GM18951 (cell line): ENCODE measurements at regions not wholly inside any gene's neighbourhood (a gene's known extent, or its start where the extent isn't known, plus 50 kb on each side); places are given as distances from the start of the nearest gene placed in this dataset.

ENCODE experiments used
- POLR2A ChIP-seq: IDR thresholded peaks from 4 replicates; pipeline ENCODE4 v1.6.1; 2011; ENCODE audit warnings: mild to moderate bottlenecking; ENCODE audit not compliant: insufficient read length, insufficient read depth; ENCODE audit errors: extremely low read depth
- in situ Hi-C: fragments of 300-500 bp; cut with MboI; formaldehyde crosslinking; loops from one replicate; pipeline ENCODE4 v1.12.0; 2022; ENCODE audit warnings: low sequenced_read_pairs, mixed read lengths, inconsistent platforms; ENCODE audit not compliant: unreplicated experiment

DNA sequence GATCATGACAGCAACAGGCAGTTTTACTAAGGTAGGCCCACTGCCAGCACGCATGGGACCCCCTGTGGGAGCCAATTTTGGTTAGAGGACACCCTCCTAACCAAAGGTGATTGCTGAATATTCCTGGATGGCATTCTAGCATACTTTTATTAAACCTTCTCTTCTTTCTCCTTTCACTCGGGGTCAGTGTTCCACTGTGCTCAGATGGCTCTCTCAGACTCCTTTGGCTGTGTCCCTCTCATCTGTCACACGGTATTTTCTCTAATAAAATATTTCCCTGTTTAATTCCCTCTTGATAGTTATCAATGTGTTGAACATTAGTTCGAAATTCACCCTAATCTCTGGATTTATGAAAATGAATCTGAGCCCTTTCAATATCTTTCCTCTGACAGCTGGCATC lies 1315.3 kb downstream of the FSTL5 start:
- in situ Hi-C loops: no loop called here
- no peak for TF ChIP-seq POLR2A

- no peak for TF ChIP-seq POLR2A
- in situ Hi-C loops: no loop called here
Measured at GRCh38 chr4:160848901-160849760, 1314.7 kb downstream of the FSTL5 start.

- no peak for TF ChIP-seq POLR2A
- in situ Hi-C loops: no loop called here
Measured at GRCh38 chr4:160864253-160864652, 1299.5 kb downstream of the FSTL5 start.

- TF ChIP-seq POLR2A: no peak
- in situ Hi-C loops: no loop called here
Measured at GRCh38 chr4:160869899-160870298, 1293.9 kb downstream of the FSTL5 start.

- in situ Hi-C loops: no loop called here
- no peak for TF ChIP-seq POLR2A
Measured at GRCh38 chr4:160872491-160872890, 1291.3 kb downstream of the FSTL5 start.

- in situ Hi-C loops: no loop called here
- TF ChIP-seq POLR2A: no peak
Measured at GRCh38 chr4:160877087-160877790, 1286.6 kb downstream of the FSTL5 start.

DNA sequence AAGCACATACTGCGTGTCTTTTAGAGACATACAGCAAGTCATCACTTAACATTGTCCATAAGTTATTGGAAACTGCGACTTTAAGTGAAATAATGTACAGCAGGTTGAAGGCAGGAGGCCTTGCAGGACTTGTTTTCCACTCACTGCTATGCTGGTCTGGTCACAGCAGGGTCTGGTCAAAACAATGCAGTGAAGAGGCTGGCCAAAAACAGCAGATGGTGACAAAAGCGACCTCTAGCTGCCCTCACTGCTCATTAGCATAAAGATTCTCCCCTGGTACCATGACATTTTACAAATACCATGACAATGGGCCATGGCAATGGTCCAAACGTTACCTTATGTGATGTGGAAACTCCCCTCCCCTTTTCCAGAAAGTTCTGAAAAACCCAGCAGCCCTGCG lies 1283.6 kb downstream of the FSTL5 start:
- in situ Hi-C loops: no loop called here
- TF ChIP-seq POLR2A: no peak

GRCh38 chr4:160887668-160888067 lies 1276.1 kb downstream of the FSTL5 start:
- no peak for TF ChIP-seq POLR2A
- in situ Hi-C loops: no loop called here

GRCh38 chr4:160894128-160894527 lies 1269.7 kb downstream of the FSTL5 start:
- no peak for TF ChIP-seq POLR2A
- in situ Hi-C loops: no loop called here

DNA sequence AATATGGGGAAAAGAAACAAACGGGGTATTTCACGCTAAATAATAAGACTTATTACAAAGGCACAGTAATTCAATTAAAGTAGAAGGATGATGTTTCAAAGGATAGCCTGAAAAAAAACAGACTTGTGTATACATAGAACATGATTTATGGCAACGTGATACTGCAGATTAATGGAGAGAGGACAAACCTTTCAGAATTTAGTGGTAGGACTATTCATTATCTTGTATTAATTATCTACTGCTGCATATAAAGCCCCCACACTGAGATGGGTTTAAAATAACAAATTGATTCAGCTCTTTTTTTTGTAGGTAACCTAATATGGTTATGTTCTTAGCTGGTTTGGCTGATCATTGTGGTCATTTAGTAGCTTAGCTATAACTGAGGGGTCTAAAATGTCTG lies 1269.0 kb downstream of the FSTL5 start:
- in situ Hi-C loops: no loop called here
- no peak for TF ChIP-seq POLR2A

GRCh38 chr4:160927311-160927710 lies 1236.5 kb downstream of the FSTL5 start:
- in situ Hi-C loops: no loop called here
- no peak for TF ChIP-seq POLR2A

DNA sequence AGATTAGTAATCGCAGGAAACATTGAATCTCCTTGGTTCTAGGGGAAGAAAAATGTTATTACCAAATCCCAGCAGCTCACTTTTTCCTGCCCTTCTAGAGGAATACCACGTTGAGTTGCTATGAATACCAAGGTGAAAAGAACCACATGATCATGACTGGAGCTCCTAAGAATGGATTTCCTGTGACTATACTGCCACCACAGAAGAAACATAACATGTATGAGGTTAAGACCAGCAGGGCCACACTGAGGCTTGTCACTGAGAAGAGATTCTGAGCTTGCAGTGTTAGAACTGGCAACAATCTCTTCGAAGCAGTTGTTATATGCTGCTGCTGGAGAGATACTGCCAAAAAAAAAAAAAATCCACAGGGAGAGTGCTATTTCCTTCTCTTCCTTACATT lies 1235.3 kb downstream of the FSTL5 start:
- TF ChIP-seq POLR2A: no peak
- in situ Hi-C loops: no loop called here

GRCh38 chr4:160947653-160948052 lies 1216.1 kb downstream of the FSTL5 start:
- in situ Hi-C loops: no loop called here
- TF ChIP-seq POLR2A: no peak

GRCh38 chr4:160956875-160957274 lies 1206.9 kb downstream of the FSTL5 start:
- in situ Hi-C loops: no loop called here

GRCh38 chr4:160969925-160970324 lies 1193.9 kb downstream of the FSTL5 start:
- in situ Hi-C loops: no loop called here
- TF ChIP-seq POLR2A: no peak

More at GRCh38 chr4:160956875-160957274, 1206.9 kb downstream of the FSTL5 start:
- no peak for TF ChIP-seq POLR2A
